Endodermal cell (in vitro differentiated cells): ENCODE measurements at regions not wholly inside any gene's neighbourhood (a gene's known extent, or its start where the extent isn't known, plus 50 kb on each side); places are given as distances from the start of the nearest gene placed in this dataset.

Experiments
- DNase-seq: peaks from one replicate; pipeline ENCODE4 v3.0.0-alpha.2; 2017
- H3K27ac ChIP-seq: 2 replicates; pipeline ENCODE4 v1.5.1; 2013; ENCODE audit warnings: mild to moderate bottlenecking, low read depth, low read length, moderate library complexity
- H3K27me3 ChIP-seq: 2 replicates; pipeline ENCODE4 v1.6.1; 2013; ENCODE audit warnings: mild to moderate bottlenecking, low read length, moderate library complexity; ENCODE audit not compliant: insufficient read depth, control insufficient read depth, poor library complexity, severe bottlenecking
- H3K36me3 ChIP-seq: 2 replicates; pipeline ENCODE4 v1.7.0; 2013; ENCODE audit warnings: mild to moderate bottlenecking, low read length, moderate library complexity; ENCODE audit not compliant: control insufficient read depth, insufficient read depth
- H3K4me1 ChIP-seq: one replicate; pipeline ENCODE4 v1.7.0; 2013; ENCODE audit warnings: low read length; ENCODE audit not compliant: control insufficient read depth, insufficient read depth
- H3K4me3 ChIP-seq: 2 replicates; pipeline ENCODE4 v1.5.1; 2013; ENCODE audit warnings: mild to moderate bottlenecking, low read length, moderate library complexity
- H3K9ac ChIP-seq: 2 replicates; pipeline ENCODE4 v1.6.1; 2013; ENCODE audit warnings: mild to moderate bottlenecking, low read length, moderate library complexity; ENCODE audit not compliant: poor library complexity, severe bottlenecking; ENCODE audit errors: extremely low read depth
- H3K9me3 ChIP-seq: 2 replicates; pipeline ENCODE4 v1.6.1; 2013; ENCODE audit warnings: mild to moderate bottlenecking, low read length, moderate library complexity; ENCODE audit not compliant: control insufficient read depth
- H3K27ac Mint-ChIP-seq: 2 replicates; pipeline ENCODE4 v1.8.0; 2020; ENCODE audit warnings: mixed read lengths
- H3K27me3 Mint-ChIP-seq: 2 replicates; pipeline ENCODE4 v1.8.0; 2021; ENCODE audit warnings: mild to moderate bottlenecking, mixed read lengths; ENCODE audit not compliant: insufficient read depth
- H3K36me3 Mint-ChIP-seq: 2 replicates; pipeline ENCODE4 v1.8.0; 2020; ENCODE audit warnings: low read depth, mixed read lengths
- H3K4me1 Mint-ChIP-seq: 2 replicates; pipeline ENCODE4 v1.8.0; 2020; ENCODE audit warnings: mixed read lengths
- H3K4me3 Mint-ChIP-seq: 2 replicates; pipeline ENCODE4 v1.8.0; 2020; ENCODE audit warnings: mild to moderate bottlenecking, moderate library complexity, mixed read lengths
- H3K9me3 Mint-ChIP-seq: 2 replicates; pipeline ENCODE4 v1.8.0; 2020; ENCODE audit warnings: mild to moderate bottlenecking, mixed read lengths
- WGBS, 2 experiments: methylation state at CpG; one replicate each; pipeline versions ENCODE4 v1.1.5 to v1.1.7; 2013; ENCODE audit warnings: missing lambda C conversion rate in 2 of 2, mixed read lengths in 1 of 2; ENCODE audit not compliant: insufficient coverage in 1 of 2, insufficient read length in 1 of 2; 5-methylcytosine and 5-hydroxymethylcytosine counted together
- TF ChIP-seq, protein P1 (sequence below): fragments of 200-600 bp; sonication (generic); conservative IDR thresholded peaks from 2 replicates; pipeline ENCODE4 v1.5.0; 2021; ENCODE audit warnings: antibody characterized with exemption, mild to moderate bottlenecking

DNA sequence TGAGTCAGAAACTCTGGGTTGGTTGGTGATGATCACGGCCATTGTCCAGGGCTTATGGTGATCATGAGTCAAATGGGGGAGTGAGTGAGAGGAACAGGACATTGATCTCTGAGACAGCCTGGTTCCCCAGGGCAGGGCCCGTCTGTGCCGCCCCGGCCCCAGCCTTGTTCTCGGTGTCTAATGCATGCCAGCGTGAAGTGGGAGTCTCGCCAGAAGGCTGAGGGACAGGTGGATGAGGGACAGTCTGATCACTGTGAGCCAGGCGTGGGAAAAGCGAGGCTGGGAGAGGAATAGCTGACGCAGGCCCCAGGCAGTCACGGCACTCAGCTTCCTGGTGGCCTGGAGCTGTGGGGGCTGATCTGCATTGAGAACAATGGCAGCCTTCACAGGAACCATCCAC, 208.3 kb upstream of the HDAC4 start:
- Histone ChIP-seq H3K27me3 (no peaks in the 10 kb centered on the region), H3K9me3 (no peaks in the 10 kb centered on the region), H3K9ac (no peak overlapping the region), H3K36me3 (no peaks in the 10 kb centered on the region), H3K4me1 (no peaks in the 10 kb centered on the region), H3K27ac (peak overlapping the region; percentile 36), H3K4me3 (no peak overlapping the region)
- H3K4me1 Mint-ChIP-seq, result no peaks in the 10 kb centered on the region
- no peak overlapping the region for H3K27ac Mint-ChIP-seq
- TF ChIP-seq, protein P1, sequence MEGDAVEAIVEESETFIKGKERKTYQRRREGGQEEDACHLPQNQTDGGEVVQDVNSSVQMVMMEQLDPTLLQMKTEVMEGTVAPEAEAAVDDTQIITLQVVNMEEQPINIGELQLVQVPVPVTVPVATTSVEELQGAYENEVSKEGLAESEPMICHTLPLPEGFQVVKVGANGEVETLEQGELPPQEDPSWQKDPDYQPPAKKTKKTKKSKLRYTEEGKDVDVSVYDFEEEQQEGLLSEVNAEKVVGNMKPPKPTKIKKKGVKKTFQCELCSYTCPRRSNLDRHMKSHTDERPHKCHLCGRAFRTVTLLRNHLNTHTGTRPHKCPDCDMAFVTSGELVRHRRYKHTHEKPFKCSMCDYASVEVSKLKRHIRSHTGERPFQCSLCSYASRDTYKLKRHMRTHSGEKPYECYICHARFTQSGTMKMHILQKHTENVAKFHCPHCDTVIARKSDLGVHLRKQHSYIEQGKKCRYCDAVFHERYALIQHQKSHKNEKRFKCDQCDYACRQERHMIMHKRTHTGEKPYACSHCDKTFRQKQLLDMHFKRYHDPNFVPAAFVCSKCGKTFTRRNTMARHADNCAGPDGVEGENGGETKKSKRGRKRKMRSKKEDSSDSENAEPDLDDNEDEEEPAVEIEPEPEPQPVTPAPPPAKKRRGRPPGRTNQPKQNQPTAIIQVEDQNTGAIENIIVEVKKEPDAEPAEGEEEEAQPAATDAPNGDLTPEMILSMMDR, result no peak
- DNase-seq, result peak; percentile 41
- H3K36me3 Mint-ChIP-seq, result no peaks in the 10 kb centered on the region
- H3K4me3 Mint-ChIP-seq, result no peak overlapping the region
- WGBS, 2 experiments, result 89 to 90% methylated on average over 5 to 11 of the region's 11 CpGs
- H3K27me3 Mint-ChIP-seq, result no peaks in the 10 kb centered on the region
- peaks cover 5% of the 10 kb centered on the region for H3K9me3 Mint-ChIP-seq

DNA sequence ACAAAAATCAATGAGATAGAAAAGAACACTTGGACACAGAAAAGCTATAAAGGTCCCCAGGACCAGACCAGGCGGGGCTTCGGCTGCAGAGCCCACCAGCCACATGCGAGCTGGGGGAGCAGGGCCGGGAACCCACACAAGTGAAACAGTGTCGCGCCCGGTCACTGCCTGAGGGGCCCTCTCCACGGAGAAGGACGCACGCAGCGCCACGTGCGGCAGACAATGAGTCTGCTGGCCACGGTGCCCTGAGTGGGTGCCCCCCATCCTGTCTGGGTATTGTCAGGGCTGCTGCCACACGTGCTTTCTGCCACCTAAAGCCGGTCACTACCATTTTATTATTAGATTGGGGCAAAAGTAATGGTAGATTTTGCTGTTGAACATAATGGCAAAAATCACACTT, 207.9 kb upstream of the HDAC4 start:
- DNase-seq, result peak; percentile 42
- H3K27me3 ChIP-seq, result no peaks in the 10 kb centered on the region
- no peaks in the 10 kb centered on the region for H3K9me3 ChIP-seq
- Mint-ChIP-seq H3K27me3 (no peaks in the 10 kb centered on the region), H3K27ac (no peak overlapping the region), H3K4me1 (no peaks in the 10 kb centered on the region), H3K9me3 (peaks cover 5% of the 10 kb centered on the region), H3K4me3 (no peak overlapping the region), H3K36me3 (no peaks in the 10 kb centered on the region)
- no peak overlapping the region for H3K9ac ChIP-seq
- H3K4me1 ChIP-seq, result no peaks in the 10 kb centered on the region
- no peak overlapping the region for H3K4me3 ChIP-seq
- H3K27ac ChIP-seq, result no peak overlapping the region
- TF ChIP-seq, protein P1, result no peak
- 89 to 90% methylated on average over 8 to 16 of the region's 16 CpGs for WGBS, 2 experiments
- H3K36me3 ChIP-seq, result no peaks in the 10 kb centered on the region

DNA sequence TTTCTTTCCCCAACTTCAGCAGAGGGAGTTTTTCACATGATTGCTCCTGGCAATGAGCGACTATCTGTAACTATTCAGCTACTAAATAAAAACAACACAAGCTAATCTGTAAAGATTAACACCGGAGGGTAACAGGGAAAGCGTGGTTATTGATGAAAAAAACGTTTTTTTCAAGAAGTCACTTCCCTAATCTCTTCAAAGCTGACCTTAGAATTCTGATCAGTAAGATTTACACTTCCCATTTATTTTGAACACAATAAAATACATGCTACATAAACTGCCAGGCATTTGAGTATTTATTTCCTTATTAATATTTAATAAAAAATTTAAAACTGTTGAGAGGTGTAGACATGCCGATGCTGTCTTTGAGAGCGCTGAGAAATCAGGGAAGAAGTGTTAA, 207.4 kb upstream of the HDAC4 start:
- Mint-ChIP-seq H3K4me3 (no peak overlapping the region), H3K9me3 (peaks cover 5% of the 10 kb centered on the region)

More for the DNA sequence above, 207.4 kb upstream of the HDAC4 start:
- Histone ChIP-seq H3K27me3 (no peaks in the 10 kb centered on the region), H3K9ac (no peak overlapping the region), H3K4me3 (no peak overlapping the region), H3K27ac (no peak overlapping the region), H3K4me1 (no peaks in the 10 kb centered on the region), H3K9me3 (no peaks in the 10 kb centered on the region), H3K36me3 (no peaks in the 10 kb centered on the region)
- Mint-ChIP-seq H3K4me1 (no peaks in the 10 kb centered on the region), H3K27me3 (no peaks in the 10 kb centered on the region), H3K27ac (no peak overlapping the region), H3K36me3 (no peaks in the 10 kb centered on the region)
- WGBS, 2 experiments, result 81 to 84% methylated on average over 6 of the region's 6 CpGs
- TF ChIP-seq, protein P1, result no peak
- no peak for DNase-seq
